Embryonic facial prominence (tissue), 1 donor: ENCODE measurements at regions not wholly inside any gene's neighbourhood (a gene's known extent, or its start where the extent isn't known, plus 50 kb on each side); places are given as distances from the start of the nearest gene placed in this dataset.

Experiments
- DNase-seq: peaks from one replicate; pipeline ENCODE4 v3.0.0-alpha.2; 2016; ENCODE audit errors: extremely low spot score

GRCh38 chr16:85256190-85256739, 144.0 kb upstream of the CIBAR2 start:
- no peak for DNase-seq

GRCh38 chr16:85257483-85257882, 145.2 kb upstream of the CIBAR2 start:
- DNase-seq, result no peak

GRCh38 chr16:85258166-85258565, 145.9 kb upstream of the CIBAR2 start:
- DNase-seq, result no peak

- no peak for DNase-seq
Observed at GRCh38 chr16:85258629-85259028, 146.4 kb upstream of the CIBAR2 start.

GRCh38 chr16:85259115-85259831, 147.0 kb upstream of the CIBAR2 start:
- no peak for DNase-seq

GRCh38 chr16:85259832-85260167, 147.5 kb upstream of the CIBAR2 start:
- DNase-seq, result no peak

- DNase-seq, result no peak
Observed at GRCh38 chr16:85261204-85261603, 148.9 kb upstream of the CIBAR2 start.

GRCh38 chr16:85261657-85262557, 149.6 kb upstream of the CIBAR2 start:
- no peak for DNase-seq

- no peak for DNase-seq
Observed at GRCh38 chr16:85262558-85263238, 150.4 kb upstream of the CIBAR2 start.

- no peak for DNase-seq
Observed at GRCh38 chr16:85263239-85263585, 150.9 kb upstream of the CIBAR2 start.

- DNase-seq, result no peak
Observed at GRCh38 chr16:85264752-85265151, 152.5 kb upstream of the CIBAR2 start.

- no peak for DNase-seq
Observed at GRCh38 chr16:85265161-85265784, 153.0 kb upstream of the CIBAR2 start.

- no peak for DNase-seq
Observed at GRCh38 chr16:85265810-85266209, 153.5 kb upstream of the CIBAR2 start.

- DNase-seq, result no peak
Observed at GRCh38 chr16:85266857-85267256, 154.6 kb upstream of the CIBAR2 start.

GRCh38 chr16:85267414-85267945, 155.2 kb upstream of the CIBAR2 start:
- no peak for DNase-seq

- DNase-seq, result no peak
Observed at GRCh38 chr16:85269165-85269564, 156.9 kb upstream of the CIBAR2 start.

- no peak for DNase-seq
Observed at GRCh38 chr16:85270374-85270773, 158.1 kb upstream of the CIBAR2 start.

- no peak for DNase-seq
Observed at GRCh38 chr16:85271198-85271597, 158.9 kb upstream of the CIBAR2 start.

GRCh38 chr16:85273293-85273692, 161.0 kb upstream of the CIBAR2 start:
- DNase-seq, result no peak

- no peak for DNase-seq
Observed at GRCh38 chr16:85274501-85274900, 162.2 kb upstream of the CIBAR2 start.

- no peak for DNase-seq
Observed at GRCh38 chr16:85274924-85275323, 162.7 kb upstream of the CIBAR2 start.
